Ovary (tissue), 7 donors: ENCODE measurements at regions not wholly inside any gene's neighbourhood (a gene's known extent, or its start where the extent isn't known, plus 50 kb on each side); places are given as distances from the start of the nearest gene placed in this dataset.

Experiments
- DNase-seq, 5 donors: peaks; one replicate each; pipeline ENCODE4 v3.0.0-alpha.2; 2019 to 2020
- H3K27ac ChIP-seq, 2 donors: fragments of 200-600 bp; one replicate each; pipeline versions ENCODE4 v1.5.1 to v1.8.0; 2019 to 2022
- H3K27me3 ChIP-seq: fragments of 200-600 bp; one replicate; pipeline ENCODE4 v1.8.0; 2022
- H3K36me3 ChIP-seq: fragments of 200-600 bp; sonication (generic); one replicate; pipeline ENCODE4 v1.5.1; 2019
- H3K4me1 ChIP-seq: one replicate; pipeline ENCODE4 v1.8.1; 2013; ENCODE audit warnings: mild to moderate bottlenecking, moderate library complexity; ENCODE audit not compliant: insufficient read depth
- H3K4me3 ChIP-seq: fragments of 200-600 bp; sonication (generic); one replicate; pipeline ENCODE4 v1.5.1; 2017
- H3K9me3 ChIP-seq, 2 donors: fragments of 200-600 bp in 1 of 2; sonication (generic) in 1 of 2; one replicate each; pipeline versions ENCODE4 v1.5.1 to v1.8.1; 2013 to 2019; ENCODE audit warnings: mild to moderate bottlenecking in 1 of 2, moderate library complexity in 1 of 2
- EP300 ChIP-seq: sonication (generic); formaldehyde crosslinking; IDR thresholded peaks from one replicate; pipeline ENCODE4 v1.6.1; 2017; ENCODE audit warnings: antibody characterized with exemption
- POLR2A ChIP-seq: fragments of 450-650 bp; IDR thresholded peaks from one replicate; pipeline ENCODE4 v1.6.1; 2017; ENCODE audit warnings: antibody characterized with exemption, mild to moderate bottlenecking, moderate library complexity
- WGBS, 3 donors: extraction: QIAGEN DNeasy Blood & Tissue Kit in 1 of 3; methylation state at CpG; one replicate each; pipeline versions ENCODE4 v1.1.5 to v1.1.7; 2013 to 2017; 5-methylcytosine and 5-hydroxymethylcytosine counted together
- intact Hi-C, 4 donors: fragments of 100-400 bp; cut with DNase I; formaldehyde crosslinking; loops; one replicate each; pipeline versions ENCODE4 v1.11.0 to v1.15.1; 2022 to 2023
- TF ChIP-seq, protein P1 (sequence below), 3 donors: fragments of 450-650 bp in 2 of 3; fragments of 200-600 bp in 1 of 3; IDR thresholded peaks; one replicate each; pipeline versions ENCODE4 v1.5.1 to v1.8.0; 2016 to 2022; ENCODE audit warnings: antibody characterized with exemption in 3 of 3, mild to moderate bottlenecking in 1 of 3
- donor health status: DM: no; HTN: no; CAD: no; lungs with moderate emphysema.
- donor health status: DM: no; HTN: no; CAD: no.
- donor health status: Bipolar disorder and iron deficiency.
- donor health status: DM: no; HTN: no; CAD: no.
- donor health status: DM: yes; HTN: yes; CAD: no.

DNA sequence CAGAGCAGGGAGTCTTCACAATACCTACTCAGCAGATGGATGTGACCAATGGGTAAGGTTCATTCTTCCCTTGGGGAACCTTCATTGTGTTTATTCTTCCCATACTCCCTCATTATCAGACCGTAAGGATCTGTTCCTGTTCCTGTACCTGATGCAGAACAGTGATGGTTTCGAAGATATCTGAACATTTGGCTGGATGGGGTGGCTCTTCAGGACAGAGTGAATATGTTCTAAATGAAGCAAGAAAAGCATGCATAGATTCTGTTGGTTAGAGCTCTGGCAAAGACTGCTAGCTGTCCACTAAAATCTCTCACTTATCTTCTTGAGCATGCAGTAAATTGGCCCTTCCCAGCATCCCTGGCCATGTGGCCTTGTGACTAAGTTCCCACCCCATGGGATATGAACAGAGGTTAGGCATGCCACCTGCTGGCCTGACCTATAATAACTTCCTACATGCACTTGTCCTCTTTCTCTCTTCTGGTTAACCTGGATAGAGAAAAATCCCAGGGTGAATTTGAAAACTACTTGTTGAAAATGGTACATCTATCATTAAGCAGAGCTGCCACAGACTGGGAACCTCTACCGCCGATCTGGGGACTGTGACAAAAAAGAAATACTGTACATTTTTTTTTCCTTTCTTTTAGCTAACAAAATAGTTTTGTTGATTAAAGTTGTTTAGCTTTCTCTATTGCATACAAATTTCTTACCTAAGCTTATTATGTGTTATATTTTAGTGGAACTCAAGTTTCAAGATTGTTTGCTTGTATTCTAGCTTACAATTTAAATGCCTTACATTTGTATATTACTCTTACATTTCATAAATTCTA is 60.0 kb upstream of the BANK1 start:
- no peaks in the 10 kb centered on the region for H3K9me3 ChIP-seq
- no peak overlapping the region for H3K27ac ChIP-seq
- TF ChIP-seq POLR2A, result no peak
- TF ChIP-seq, protein P1, sequence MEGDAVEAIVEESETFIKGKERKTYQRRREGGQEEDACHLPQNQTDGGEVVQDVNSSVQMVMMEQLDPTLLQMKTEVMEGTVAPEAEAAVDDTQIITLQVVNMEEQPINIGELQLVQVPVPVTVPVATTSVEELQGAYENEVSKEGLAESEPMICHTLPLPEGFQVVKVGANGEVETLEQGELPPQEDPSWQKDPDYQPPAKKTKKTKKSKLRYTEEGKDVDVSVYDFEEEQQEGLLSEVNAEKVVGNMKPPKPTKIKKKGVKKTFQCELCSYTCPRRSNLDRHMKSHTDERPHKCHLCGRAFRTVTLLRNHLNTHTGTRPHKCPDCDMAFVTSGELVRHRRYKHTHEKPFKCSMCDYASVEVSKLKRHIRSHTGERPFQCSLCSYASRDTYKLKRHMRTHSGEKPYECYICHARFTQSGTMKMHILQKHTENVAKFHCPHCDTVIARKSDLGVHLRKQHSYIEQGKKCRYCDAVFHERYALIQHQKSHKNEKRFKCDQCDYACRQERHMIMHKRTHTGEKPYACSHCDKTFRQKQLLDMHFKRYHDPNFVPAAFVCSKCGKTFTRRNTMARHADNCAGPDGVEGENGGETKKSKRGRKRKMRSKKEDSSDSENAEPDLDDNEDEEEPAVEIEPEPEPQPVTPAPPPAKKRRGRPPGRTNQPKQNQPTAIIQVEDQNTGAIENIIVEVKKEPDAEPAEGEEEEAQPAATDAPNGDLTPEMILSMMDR (IDR thresholded peaks at IDR 0.05), result no peak
- TF ChIP-seq EP300, result no peak
- DNase-seq, result peak; percentile 10 to 44 (median 32)
- H3K4me3 ChIP-seq, result no peak overlapping the region
- intact Hi-C loops, result no loop called here
- no peaks in the 10 kb centered on the region for H3K27me3 ChIP-seq
- H3K36me3 ChIP-seq, result no peaks in the 10 kb centered on the region
- WGBS, 3 donors, result 61 to 71% (median 70%) methylated on average over 4 of the region's 4 CpGs
- no peaks in the 10 kb centered on the region for H3K4me1 ChIP-seq

DNA sequence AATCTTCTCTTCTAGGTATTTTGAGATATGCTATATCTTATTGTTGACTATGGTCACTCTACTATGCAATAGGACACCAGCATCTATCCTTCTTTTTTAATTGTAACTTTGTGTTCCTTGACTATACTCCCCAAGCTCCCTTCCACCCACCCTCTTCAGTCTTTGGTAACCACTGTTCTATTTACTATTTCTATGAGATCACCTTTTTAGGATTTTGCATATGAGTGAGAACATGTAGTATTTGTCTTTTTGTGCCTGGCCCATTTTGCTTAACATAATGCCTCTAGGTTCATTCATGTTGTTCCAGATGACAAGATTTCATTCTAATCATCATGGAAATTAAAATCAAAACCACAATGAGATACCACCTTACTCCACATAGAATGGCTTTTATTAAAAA is 63.3 kb upstream of the BANK1 start:
- Histone ChIP-seq H3K9me3 (no peaks in the 10 kb centered on the region), H3K27ac (no peak overlapping the region), H3K4me1 (no peaks in the 10 kb centered on the region), H3K36me3 (no peaks in the 10 kb centered on the region), H3K27me3 (no peaks in the 10 kb centered on the region), H3K4me3 (no peak overlapping the region)
- DNase-seq, result no peak
- intact Hi-C loops, result no loop called here
- no peak for TF ChIP-seq EP300

DNA sequence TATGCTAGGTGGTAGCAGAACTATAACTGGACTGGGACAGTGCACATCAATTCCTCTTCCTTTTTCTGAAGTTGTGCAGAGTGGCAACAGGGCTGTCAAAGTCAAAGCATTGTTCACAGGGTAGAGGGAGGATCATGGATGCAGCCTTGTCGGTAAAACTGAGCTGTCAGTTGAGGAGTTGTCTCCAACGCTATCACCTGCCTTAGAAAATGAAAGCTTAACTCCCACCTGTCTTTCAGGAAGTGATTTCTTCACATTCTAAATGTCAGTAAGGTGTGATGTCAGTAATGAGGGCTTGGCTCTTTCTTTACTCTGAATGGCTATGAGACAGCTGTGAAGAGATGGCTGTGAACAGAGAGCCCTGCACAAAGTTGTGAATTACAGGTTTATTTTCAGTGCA is 66.4 kb upstream of the BANK1 start:
- no peaks in the 10 kb centered on the region for H3K9me3 ChIP-seq
- H3K27me3 ChIP-seq, result no peaks in the 10 kb centered on the region
- 61 to 69% (median 63%) methylated on average over 2 of the region's 2 CpGs for WGBS, 3 donors
- H3K4me1 ChIP-seq, result no peaks in the 10 kb centered on the region
- H3K27ac ChIP-seq, result no peak overlapping the region
- no peak overlapping the region for H3K4me3 ChIP-seq
- intact Hi-C loops, result no loop called here
- TF ChIP-seq, protein P1 (IDR thresholded peaks at IDR 0.05), result no peak
- TF ChIP-seq EP300 (no peak), POLR2A (no peak)
- no peaks in the 10 kb centered on the region for H3K36me3 ChIP-seq
- no peak for DNase-seq

DNA sequence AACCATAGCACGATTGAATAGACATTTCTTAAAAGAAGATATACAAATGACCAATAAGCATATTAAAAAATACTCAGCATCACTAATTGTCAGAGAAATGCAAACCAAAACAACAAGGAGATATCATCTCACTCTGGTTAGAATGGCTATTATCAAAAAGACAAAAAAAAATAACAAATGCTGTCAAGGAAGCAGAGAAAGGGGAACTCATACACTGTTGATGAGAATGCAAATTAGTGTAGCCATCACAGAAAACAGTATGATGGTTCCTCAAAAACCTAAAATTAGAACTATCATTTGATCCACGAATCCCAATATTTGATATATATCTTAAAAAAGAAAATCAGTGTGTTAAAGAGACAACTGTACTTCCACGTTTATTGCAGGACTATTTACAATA is 71.7 kb upstream of the BANK1 start:
- Histone ChIP-seq H3K4me3 (no peak overlapping the region), H3K4me1 (no peaks in the 10 kb centered on the region), H3K9me3 (no peaks in the 10 kb centered on the region), H3K36me3 (no peaks in the 10 kb centered on the region), H3K27me3 (no peaks in the 10 kb centered on the region), H3K27ac (no peak overlapping the region)
- no peak for DNase-seq
- TF ChIP-seq EP300, result no peak
- TF ChIP-seq POLR2A, result no peak
- TF ChIP-seq, protein P1 (IDR thresholded peaks at IDR 0.05), result no peak
- WGBS, 3 donors, result 61 to 75% (median 61%) methylated on average over 3 of the region's 3 CpGs
- intact Hi-C loops, result no loop called here

DNA sequence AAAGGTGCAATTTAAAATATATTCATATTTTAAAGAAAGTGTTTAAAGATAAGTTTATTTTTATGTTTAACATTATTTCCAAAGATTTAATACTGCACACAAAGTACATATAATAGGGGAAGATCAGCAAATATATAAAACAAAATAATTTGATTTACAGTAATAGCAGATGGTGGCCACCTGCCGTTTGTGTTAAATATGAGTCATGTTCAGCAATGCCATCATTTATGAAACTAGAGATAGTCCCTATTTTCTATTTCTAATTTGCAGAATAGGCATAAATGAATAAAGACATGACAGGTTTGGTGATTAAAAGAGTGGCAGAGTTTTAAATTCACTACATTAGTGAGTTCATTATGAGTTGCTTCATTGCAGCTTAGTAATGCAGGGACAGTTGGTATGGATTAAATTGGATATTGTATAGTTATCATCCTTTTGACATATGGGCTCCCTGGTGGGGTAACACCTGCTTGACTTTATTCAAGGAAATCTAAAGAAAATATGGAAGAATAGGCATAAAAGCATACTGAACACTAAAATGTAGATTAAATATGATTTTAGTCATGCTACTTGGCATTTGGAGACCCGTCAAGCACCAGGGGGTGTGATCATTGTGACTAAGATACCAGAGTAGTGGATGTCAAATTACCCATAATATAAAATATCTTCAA is 78.8 kb upstream of the BANK1 start:
- DNase-seq, result no peak

More for the DNA sequence above, 78.8 kb upstream of the BANK1 start:
- H3K27me3 ChIP-seq, result no peaks in the 10 kb centered on the region
- intact Hi-C loops, result no loop called here
- H3K27ac ChIP-seq, result no peak overlapping the region
- H3K9me3 ChIP-seq, result no peaks in the 10 kb centered on the region
- H3K4me1 ChIP-seq, result no peaks in the 10 kb centered on the region
- no peaks in the 10 kb centered on the region for H3K36me3 ChIP-seq
- WGBS, 3 donors, result 48 to 58% (median 51%) methylated on average over 2 of the region's 2 CpGs
- TF ChIP-seq, protein P1 (IDR thresholded peaks at IDR 0.05), result no peak
- TF ChIP-seq EP300 (no peak), POLR2A (no peak)
- no peak overlapping the region for H3K4me3 ChIP-seq
